ENCODE measurements at regions not wholly inside any gene's neighbourhood (a gene's known extent, or its start where the extent isn't known, plus 50 kb on each side); places are given as distances from the start of the nearest gene placed in this dataset.

- H3K9me3 Mint-ChIP-seq: no peaks in the 10 kb centered on the region
- H3K36me3 Mint-ChIP-seq: no peaks in the 10 kb centered on the region
- peaks cover 7% of the 10 kb centered on the region for H3K27me3 Mint-ChIP-seq
- no peak overlapping the region for H3K4me3 Mint-ChIP-seq
- H3K27ac Mint-ChIP-seq: no peak overlapping the region
- H3K4me1 Mint-ChIP-seq: no peaks in the 10 kb centered on the region
These were observed 53.5 kb upstream of the TSHZ3 start for GRCh38 chr19:31402529-31403316.

- H3K4me1 Mint-ChIP-seq: no peaks in the 10 kb centered on the region
These were observed 56.9 kb upstream of the TSHZ3 start for GRCh38 chr19:31406106-31406505.

GRCh38 chr19:31408460-31409124, 59.4 kb upstream of the TSHZ3 start:
- Mint-ChIP-seq H3K27me3 (peaks cover 8% of the 10 kb centered on the region), H3K4me1 (no peaks in the 10 kb centered on the region), H3K9me3 (no peaks in the 10 kb centered on the region), H3K4me3 (no peak overlapping the region), H3K27ac (no peak overlapping the region), H3K36me3 (no peaks in the 10 kb centered on the region)

More at GRCh38 chr19:31406106-31406505, 56.9 kb upstream of the TSHZ3 start:
- Mint-ChIP-seq H3K4me3 (no peak overlapping the region), H3K9me3 (no peaks in the 10 kb centered on the region), H3K27me3 (peaks cover 8% of the 10 kb centered on the region), H3K27ac (no peak overlapping the region), H3K36me3 (no peaks in the 10 kb centered on the region)

DNA sequence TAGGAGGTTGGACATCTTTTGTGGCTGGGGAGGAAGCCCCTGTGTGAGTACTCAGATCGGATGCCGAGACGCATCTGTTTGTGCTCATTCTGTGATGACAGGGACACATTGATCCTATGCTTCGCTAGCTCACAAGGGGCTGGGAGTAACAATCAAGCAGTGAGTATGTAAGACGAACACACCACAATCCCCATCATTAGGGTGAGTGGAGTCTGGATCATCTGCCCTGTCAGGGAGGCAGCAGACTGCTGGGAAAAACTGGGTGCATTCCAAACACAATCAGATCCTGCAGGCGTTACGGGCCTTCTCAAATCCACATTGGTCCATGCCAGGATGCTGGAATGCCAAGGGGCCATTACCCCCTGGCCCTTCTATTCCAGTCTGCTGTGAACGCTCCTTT, 64.1 kb upstream of the TSHZ3 start:
- Mint-ChIP-seq H3K36me3 (no peaks in the 10 kb centered on the region), H3K4me3 (no peak overlapping the region), H3K27ac (no peak overlapping the region), H3K4me1 (no peaks in the 10 kb centered on the region), H3K9me3 (no peaks in the 10 kb centered on the region), H3K27me3 (peaks cover 15% of the 10 kb centered on the region)

DNA sequence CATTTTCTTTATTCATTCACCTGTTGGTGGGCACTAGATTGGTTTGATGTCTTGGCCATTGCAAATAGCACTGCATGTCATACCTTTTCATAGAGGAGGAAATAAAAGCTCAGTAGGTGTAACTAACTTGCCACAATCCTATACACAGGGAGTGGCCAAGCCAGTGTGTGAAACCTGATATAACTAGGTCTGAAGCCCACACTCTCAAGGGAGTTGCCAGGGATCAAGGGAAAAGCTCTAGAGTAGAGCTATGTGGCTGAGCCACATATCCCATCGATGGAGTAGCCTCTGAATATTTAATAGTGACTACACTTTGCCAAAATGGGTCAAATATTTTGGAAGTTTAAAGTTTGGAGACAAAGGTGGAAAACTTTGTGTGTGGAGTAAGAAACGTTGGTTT, 66.1 kb upstream of the TSHZ3 start:
- no peak overlapping the region for H3K27ac Mint-ChIP-seq
- H3K27me3 Mint-ChIP-seq: peaks cover 20% of the 10 kb centered on the region

GRCh38 chr19:31416548-31416947, 67.3 kb upstream of the TSHZ3 start:
- Mint-ChIP-seq H3K36me3 (no peaks in the 10 kb centered on the region), H3K9me3 (no peaks in the 10 kb centered on the region), H3K4me1 (no peaks in the 10 kb centered on the region), H3K27me3 (peaks cover 22% of the 10 kb centered on the region), H3K4me3 (no peak overlapping the region), H3K27ac (no peak overlapping the region)

More for the DNA sequence above, 66.1 kb upstream of the TSHZ3 start:
- no peak overlapping the region for H3K4me3 Mint-ChIP-seq
- H3K9me3 Mint-ChIP-seq: no peaks in the 10 kb centered on the region
- no peaks in the 10 kb centered on the region for H3K4me1 Mint-ChIP-seq
- H3K36me3 Mint-ChIP-seq: no peaks in the 10 kb centered on the region

- peaks cover 23% of the 10 kb centered on the region for H3K27me3 Mint-ChIP-seq
- no peaks in the 10 kb centered on the region for H3K4me1 Mint-ChIP-seq
- no peak overlapping the region for H3K27ac Mint-ChIP-seq
- no peaks in the 10 kb centered on the region for H3K36me3 Mint-ChIP-seq
- H3K9me3 Mint-ChIP-seq: no peaks in the 10 kb centered on the region
- no peak overlapping the region for H3K4me3 Mint-ChIP-seq
These were observed 68.8 kb upstream of the TSHZ3 start for GRCh38 chr19:31418055-31418454.

- Mint-ChIP-seq H3K4me1 (no peaks in the 10 kb centered on the region), H3K4me3 (no peak overlapping the region), H3K27ac (no peak overlapping the region), H3K9me3 (no peaks in the 10 kb centered on the region), H3K27me3 (peaks cover 23% of the 10 kb centered on the region), H3K36me3 (no peaks in the 10 kb centered on the region)
These were observed 69.6 kb upstream of the TSHZ3 start for GRCh38 chr19:31418692-31419430.

GRCh38 chr19:31419871-31420445, 70.7 kb upstream of the TSHZ3 start:
- H3K36me3 Mint-ChIP-seq: no peaks in the 10 kb centered on the region
- peaks cover 19% of the 10 kb centered on the region for H3K27me3 Mint-ChIP-seq
- H3K9me3 Mint-ChIP-seq: no peaks in the 10 kb centered on the region
- H3K27ac Mint-ChIP-seq: no peak overlapping the region
- H3K4me3 Mint-ChIP-seq: no peak overlapping the region
- H3K4me1 Mint-ChIP-seq: no peaks in the 10 kb centered on the region

GRCh38 chr19:31421082-31421481, 71.8 kb upstream of the TSHZ3 start:
- Mint-ChIP-seq H3K4me1 (no peaks in the 10 kb centered on the region), H3K27me3 (peaks cover 14% of the 10 kb centered on the region), H3K36me3 (no peaks in the 10 kb centered on the region), H3K9me3 (no peaks in the 10 kb centered on the region), H3K4me3 (no peak overlapping the region), H3K27ac (no peak overlapping the region)

DNA sequence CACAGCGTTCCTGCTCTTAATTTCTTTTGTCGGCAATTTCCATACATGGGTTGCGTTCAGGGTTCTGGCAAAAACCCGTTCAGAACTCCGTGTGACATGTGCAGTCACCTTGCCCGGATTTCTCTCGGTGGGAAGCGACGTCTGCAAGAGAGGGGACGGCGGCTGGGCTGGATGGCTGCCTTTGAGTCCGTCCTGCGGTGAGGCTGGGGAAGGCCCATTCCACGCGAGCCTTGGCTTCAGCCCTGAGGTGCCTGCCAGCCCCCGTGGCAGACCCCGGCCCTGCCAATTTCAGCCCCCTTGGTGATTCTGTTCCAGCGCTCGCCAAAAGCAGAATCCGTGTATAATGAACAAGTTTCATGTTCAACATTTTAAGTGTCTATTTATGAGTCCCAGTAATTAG, 72.6 kb upstream of the TSHZ3 start:
- H3K9me3 Mint-ChIP-seq: no peaks in the 10 kb centered on the region
- H3K4me1 Mint-ChIP-seq: no peaks in the 10 kb centered on the region
- no peak overlapping the region for H3K27ac Mint-ChIP-seq
- no peaks in the 10 kb centered on the region for H3K36me3 Mint-ChIP-seq
- no peak overlapping the region for H3K4me3 Mint-ChIP-seq
- peaks cover 13% of the 10 kb centered on the region for H3K27me3 Mint-ChIP-seq

- no peak overlapping the region for H3K27ac Mint-ChIP-seq
- H3K36me3 Mint-ChIP-seq: no peaks in the 10 kb centered on the region
- no peak overlapping the region for H3K4me3 Mint-ChIP-seq
- H3K4me1 Mint-ChIP-seq: no peaks in the 10 kb centered on the region
- H3K9me3 Mint-ChIP-seq: no peaks in the 10 kb centered on the region
- H3K27me3 Mint-ChIP-seq: peaks cover 16% of the 10 kb centered on the region
These were observed 74.7 kb upstream of the TSHZ3 start for GRCh38 chr19:31423896-31424295.

- no peak overlapping the region for H3K4me3 Mint-ChIP-seq
- no peak overlapping the region for H3K27ac Mint-ChIP-seq
- no peaks in the 10 kb centered on the region for H3K9me3 Mint-ChIP-seq
- H3K27me3 Mint-ChIP-seq: peaks cover 12% of the 10 kb centered on the region
- H3K4me1 Mint-ChIP-seq: no peaks in the 10 kb centered on the region
- H3K36me3 Mint-ChIP-seq: no peaks in the 10 kb centered on the region
These were observed 75.8 kb upstream of the TSHZ3 start for GRCh38 chr19:31424861-31425620.

DNA sequence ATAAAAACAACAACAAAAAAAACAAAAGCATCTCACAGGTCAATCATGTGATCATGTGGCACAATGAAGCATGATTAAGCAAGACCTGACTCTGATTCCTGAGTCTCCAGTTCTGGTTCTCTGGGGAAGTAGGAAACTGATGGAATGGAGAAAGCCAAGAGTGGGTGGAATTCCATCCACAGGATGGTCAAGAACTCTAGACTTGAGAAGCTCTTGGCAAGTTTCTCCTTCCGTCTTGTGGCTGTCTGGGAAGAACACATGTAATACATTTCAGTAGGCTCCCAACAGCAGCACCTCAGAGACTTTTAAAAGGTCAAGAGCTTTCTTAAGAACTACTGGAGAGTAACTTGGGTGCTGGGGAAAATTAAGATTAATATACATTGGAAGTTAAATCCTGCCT, 78.6 kb upstream of the TSHZ3 start:
- H3K27ac Mint-ChIP-seq: no peak overlapping the region
- no peaks in the 10 kb centered on the region for H3K36me3 Mint-ChIP-seq
- no peak overlapping the region for H3K4me3 Mint-ChIP-seq
- H3K4me1 Mint-ChIP-seq: no peaks in the 10 kb centered on the region
- H3K9me3 Mint-ChIP-seq: no peaks in the 10 kb centered on the region
- H3K27me3 Mint-ChIP-seq: peaks cover 8% of the 10 kb centered on the region

- Mint-ChIP-seq H3K9me3 (no peaks in the 10 kb centered on the region), H3K4me1 (no peaks in the 10 kb centered on the region), H3K27me3 (peaks cover 8% of the 10 kb centered on the region), H3K36me3 (no peaks in the 10 kb centered on the region), H3K4me3 (no peak overlapping the region), H3K27ac (no peak overlapping the region)
These were observed 81.1 kb upstream of the TSHZ3 start for GRCh38 chr19:31430381-31430780.
